ENCODE measurements at regions not wholly inside any gene's neighbourhood (a gene's known extent, or its start where the extent isn't known, plus 50 kb on each side); places are given as distances from the start of the nearest gene placed in this dataset.

DNA sequence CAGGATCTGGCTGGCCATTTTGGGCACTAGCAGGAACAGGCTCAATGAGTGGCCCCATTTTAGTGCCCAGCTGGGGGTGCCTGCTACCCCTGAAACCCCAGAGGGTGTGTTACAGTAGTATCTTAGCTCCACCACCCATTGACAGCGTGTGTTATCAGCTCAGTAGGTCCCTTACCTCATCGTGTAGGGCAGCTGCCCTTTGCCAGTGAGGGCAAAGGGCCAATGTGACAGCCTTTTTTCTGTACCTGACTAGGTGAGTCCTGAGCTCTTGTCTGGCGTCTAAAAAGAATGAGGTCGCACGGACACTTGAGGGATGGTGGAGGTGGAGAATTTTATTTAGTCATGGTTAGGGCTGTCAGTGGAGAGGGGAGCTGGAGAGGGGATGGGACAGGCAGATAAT is 462.2 kb downstream of the PIK3C3 start:
- Histone ChIP-seq H3K36me3 (ENCODE audit: control insufficient read depth in 2 of 2, extremely low read depth in 1 of 2, insufficient read depth in 2 of 2, low read length in 2 of 2) (no peaks in the 10 kb centered on the region), H3K9me1 (ENCODE audit: control insufficient read depth, extremely low read depth, insufficient read depth, low read length) (no peaks in the 10 kb centered on the region), H3K9ac (ENCODE audit: control insufficient read depth, extremely low read depth, insufficient read depth, low read length) (no peak overlapping the region), H3K79me2 (ENCODE audit: control insufficient read depth, insufficient read depth, low read length) (no peaks in the 10 kb centered on the region), H3K4me2 (ENCODE audit: control insufficient read depth, extremely low read depth, insufficient read depth, low read depth, low read length) (no peak overlapping the region), H2AFZ (ENCODE audit: control insufficient read depth, low read length) (no peak overlapping the region), H3K27me3 (ENCODE audit: control insufficient read depth, extremely low read depth, insufficient read depth, low read length) (no peaks in the 10 kb centered on the region), H3K4me3 (ENCODE audit: control insufficient read depth in 2 of 3, extremely low read depth in 1 of 3, insufficient read depth in 2 of 3, low read depth in 1 of 3, low read length in 3 of 3) (no peak overlapping the region), H4K20me1 (ENCODE audit: control insufficient read depth, extremely low read depth, insufficient read depth, low read length) (no peaks in the 10 kb centered on the region), H3K4me1 (ENCODE audit: control insufficient read depth, extremely low read depth, insufficient read depth, low read length) (no peaks in the 10 kb centered on the region), H3K27ac (ENCODE audit: control insufficient read depth, insufficient read depth, low read length) (no peak overlapping the region), H3K9me3 (ENCODE audit: control insufficient read depth, low read depth, low read length) (no peaks in the 10 kb centered on the region)
- dilution Hi-C loops (cut with MboI; ENCODE audit: extremely low pct_ligation_motif_present, low sequenced_read_pairs) = no loop called here
- DNase-seq (ENCODE audit: low read depth, low spot score) = no peak
- FAIRE-seq = no peak
- TF ChIP-seq, protein P1, sequence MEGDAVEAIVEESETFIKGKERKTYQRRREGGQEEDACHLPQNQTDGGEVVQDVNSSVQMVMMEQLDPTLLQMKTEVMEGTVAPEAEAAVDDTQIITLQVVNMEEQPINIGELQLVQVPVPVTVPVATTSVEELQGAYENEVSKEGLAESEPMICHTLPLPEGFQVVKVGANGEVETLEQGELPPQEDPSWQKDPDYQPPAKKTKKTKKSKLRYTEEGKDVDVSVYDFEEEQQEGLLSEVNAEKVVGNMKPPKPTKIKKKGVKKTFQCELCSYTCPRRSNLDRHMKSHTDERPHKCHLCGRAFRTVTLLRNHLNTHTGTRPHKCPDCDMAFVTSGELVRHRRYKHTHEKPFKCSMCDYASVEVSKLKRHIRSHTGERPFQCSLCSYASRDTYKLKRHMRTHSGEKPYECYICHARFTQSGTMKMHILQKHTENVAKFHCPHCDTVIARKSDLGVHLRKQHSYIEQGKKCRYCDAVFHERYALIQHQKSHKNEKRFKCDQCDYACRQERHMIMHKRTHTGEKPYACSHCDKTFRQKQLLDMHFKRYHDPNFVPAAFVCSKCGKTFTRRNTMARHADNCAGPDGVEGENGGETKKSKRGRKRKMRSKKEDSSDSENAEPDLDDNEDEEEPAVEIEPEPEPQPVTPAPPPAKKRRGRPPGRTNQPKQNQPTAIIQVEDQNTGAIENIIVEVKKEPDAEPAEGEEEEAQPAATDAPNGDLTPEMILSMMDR (optimal IDR thresholded peaks at IDR 0.05 in 1 of 3, IDR thresholded peaks at IDR 0.05 in 1 of 3, conservative IDR thresholded peaks at IDR 0.05 in 1 of 3; ENCODE audit: extremely low read depth in 1 of 3, insufficient read depth in 2 of 3, low read length in 3 of 3) = no peak
- TF ChIP-seq EZH2 (IDR thresholded peaks at IDR 0.05; ENCODE audit: low read length) = no peak

DNA sequence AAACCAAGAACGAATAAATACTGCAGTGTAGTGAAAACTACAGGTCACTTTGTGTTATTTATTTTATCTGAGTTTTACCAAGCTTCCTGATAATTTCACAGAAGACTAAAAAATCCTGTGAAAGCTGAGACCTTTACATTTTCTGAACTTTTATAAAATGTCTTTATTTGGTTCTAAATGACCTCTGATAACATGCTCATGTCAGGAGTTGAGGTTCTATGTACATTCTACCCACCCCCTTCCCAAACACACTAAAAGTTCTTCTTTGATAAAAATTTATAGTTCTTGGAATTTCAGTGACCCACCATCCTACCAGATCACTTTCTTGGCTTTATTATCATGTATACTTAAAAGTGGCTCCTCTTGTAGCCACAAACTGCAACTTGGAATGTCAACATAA is 463.1 kb downstream of the PIK3C3 start:
- TF ChIP-seq EZH2 (IDR thresholded peaks at IDR 0.05; ENCODE audit: low read length) = no peak
- TF ChIP-seq, protein P1 (optimal IDR thresholded peaks at IDR 0.05 in 1 of 3, IDR thresholded peaks at IDR 0.05 in 1 of 3, conservative IDR thresholded peaks at IDR 0.05 in 1 of 3; ENCODE audit: extremely low read depth in 1 of 3, insufficient read depth in 2 of 3, low read length in 3 of 3) = no peak
- dilution Hi-C loops (cut with MboI; ENCODE audit: extremely low pct_ligation_motif_present, low sequenced_read_pairs) = no loop called here
- no peaks in the 10 kb centered on the region for H4K20me1 ChIP-seq (ENCODE audit: control insufficient read depth, extremely low read depth, insufficient read depth, low read length)
- no peak for DNase-seq (ENCODE audit: low read depth, low spot score)
- no peak overlapping the region for H3K27ac ChIP-seq (ENCODE audit: control insufficient read depth, insufficient read depth, low read length)
- no peaks in the 10 kb centered on the region for H3K4me1 ChIP-seq (ENCODE audit: control insufficient read depth, extremely low read depth, insufficient read depth, low read length)
- H3K9ac ChIP-seq (ENCODE audit: control insufficient read depth, extremely low read depth, insufficient read depth, low read length) = no peak overlapping the region
- H3K4me2 ChIP-seq (ENCODE audit: control insufficient read depth, extremely low read depth, insufficient read depth, low read depth, low read length) = no peak overlapping the region
- H3K27me3 ChIP-seq (ENCODE audit: control insufficient read depth, extremely low read depth, insufficient read depth, low read length) = no peaks in the 10 kb centered on the region
- H3K4me3 ChIP-seq (ENCODE audit: control insufficient read depth in 2 of 3, extremely low read depth in 1 of 3, insufficient read depth in 2 of 3, low read depth in 1 of 3, low read length in 3 of 3) = no peak overlapping the region
- no peak for FAIRE-seq
- no peaks in the 10 kb centered on the region for H3K9me3 ChIP-seq (ENCODE audit: control insufficient read depth, low read depth, low read length)
- H3K36me3 ChIP-seq (ENCODE audit: control insufficient read depth in 2 of 2, extremely low read depth in 1 of 2, insufficient read depth in 2 of 2, low read length in 2 of 2) = no peaks in the 10 kb centered on the region
- no peaks in the 10 kb centered on the region for H3K79me2 ChIP-seq (ENCODE audit: control insufficient read depth, insufficient read depth, low read length)
- no peak overlapping the region for H2AFZ ChIP-seq (ENCODE audit: control insufficient read depth, low read length)
- H3K9me1 ChIP-seq (ENCODE audit: control insufficient read depth, extremely low read depth, insufficient read depth, low read length) = no peaks in the 10 kb centered on the region
